ENCODE measurements at regions not wholly inside any gene's neighbourhood (a gene's known extent, or its start where the extent isn't known, plus 50 kb on each side); places are given as distances from the start of the nearest gene placed in this dataset.

- no peak for DNase-seq
Measured at GRCh38 chrX:39726771-39727170, 371.0 kb downstream of the BCOR start.

DNA sequence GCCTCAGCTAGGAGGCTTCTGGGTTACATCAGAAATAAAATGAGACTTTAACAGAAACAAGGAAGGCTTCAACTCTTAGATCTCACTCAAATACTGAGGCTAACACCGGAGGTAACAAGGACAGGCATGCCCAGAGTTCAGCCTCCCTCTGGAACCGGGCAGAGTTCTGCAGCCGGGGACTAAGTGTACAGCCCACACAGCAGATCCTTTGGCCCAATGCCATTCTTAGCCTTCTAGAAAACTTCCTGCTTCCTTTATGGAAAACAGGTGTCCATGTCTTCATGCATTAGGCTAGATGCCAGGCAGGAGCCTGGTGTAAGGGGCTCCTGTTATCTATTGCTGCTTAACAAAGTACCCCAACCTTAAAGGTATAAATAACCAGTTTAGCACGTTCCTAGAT lies 369.7 kb downstream of the BCOR start:
- DNase-seq, result no peak

GRCh38 chrX:39728852-39729598 lies 368.7 kb downstream of the BCOR start:
- DNase-seq, result no peak

GRCh38 chrX:39729981-39730661 lies 367.6 kb downstream of the BCOR start:
- peak; percentile 48 for DNase-seq

DNA sequence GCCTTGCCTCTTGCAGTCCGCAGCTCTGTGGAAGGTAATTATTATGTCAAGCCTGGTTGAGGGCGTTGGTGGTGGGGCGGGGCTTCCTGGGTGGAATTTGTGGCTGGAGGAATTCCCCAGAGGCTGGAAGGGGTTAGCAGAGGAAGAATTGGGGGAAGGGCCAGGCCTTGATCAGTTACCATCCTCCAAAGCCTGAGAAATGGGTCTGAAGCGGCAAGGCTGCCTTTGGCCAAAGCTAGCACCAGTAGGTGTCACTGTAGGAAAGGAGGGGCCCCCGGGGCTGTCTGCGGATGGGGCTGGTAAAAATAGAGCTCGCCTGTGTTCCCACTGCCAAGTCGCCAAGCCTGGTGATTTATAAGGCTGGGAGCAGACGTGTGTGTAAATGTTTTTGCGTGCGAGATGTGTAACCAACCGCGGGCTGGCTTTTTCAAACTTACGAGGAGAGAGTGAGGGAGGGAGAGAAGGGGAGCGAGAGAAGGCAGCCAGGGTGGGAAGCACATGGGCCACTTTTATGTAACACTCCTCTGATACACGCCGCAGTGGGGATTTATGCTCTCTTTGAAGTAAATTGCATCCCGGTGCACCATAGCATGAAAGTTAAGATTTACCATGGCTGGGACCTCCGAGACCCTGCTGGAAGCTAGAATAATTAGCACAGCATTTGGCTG lies 367.0 kb downstream of the BCOR start:
- peak; percentile 54 for DNase-seq

DNA sequence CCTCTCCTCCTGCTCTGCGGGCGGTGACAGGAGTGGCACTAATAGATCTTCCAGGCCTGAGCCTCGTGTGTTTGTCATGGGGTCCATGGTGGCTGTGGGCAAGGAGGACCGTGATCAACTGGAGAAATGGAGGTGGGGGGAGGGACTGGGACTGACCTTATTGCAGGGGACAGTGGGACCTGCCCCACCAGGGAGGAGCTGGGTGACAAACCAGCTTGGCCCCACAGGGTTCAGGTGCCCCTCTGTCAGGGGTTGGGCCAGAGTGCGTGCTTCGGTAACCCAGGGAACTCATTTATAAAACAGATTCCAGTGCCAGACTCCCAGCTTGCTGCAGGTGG lies 366.5 kb downstream of the BCOR start:
- DNase-seq, result no peak

DNA sequence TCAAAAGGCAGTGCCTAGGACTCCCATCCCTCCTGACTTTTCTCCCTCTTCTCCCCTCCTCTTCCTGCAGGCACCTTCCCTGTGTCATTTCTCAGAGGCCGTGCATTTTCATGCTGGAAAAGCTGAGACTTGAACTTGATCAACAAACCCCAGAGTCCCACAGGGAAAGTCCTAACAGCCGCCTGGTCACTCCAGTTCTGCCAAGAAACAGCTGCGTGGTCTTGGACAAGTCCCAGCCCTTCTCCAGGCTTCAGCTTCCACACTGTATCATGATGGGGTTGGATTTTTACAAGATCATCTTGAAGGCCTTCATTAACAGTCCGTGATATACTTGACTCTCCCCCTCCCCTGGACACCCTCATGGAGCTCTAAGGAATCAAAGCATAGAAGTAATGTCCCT lies 366.0 kb downstream of the BCOR start:
- DNase-seq, result peak; percentile 22

- DNase-seq, result no peak
Measured at GRCh38 chrX:39733745-39734144, 364.0 kb downstream of the BCOR start.

GRCh38 chrX:39734174-39734776 lies 363.5 kb downstream of the BCOR start:
- DNase-seq, result no peak

DNA sequence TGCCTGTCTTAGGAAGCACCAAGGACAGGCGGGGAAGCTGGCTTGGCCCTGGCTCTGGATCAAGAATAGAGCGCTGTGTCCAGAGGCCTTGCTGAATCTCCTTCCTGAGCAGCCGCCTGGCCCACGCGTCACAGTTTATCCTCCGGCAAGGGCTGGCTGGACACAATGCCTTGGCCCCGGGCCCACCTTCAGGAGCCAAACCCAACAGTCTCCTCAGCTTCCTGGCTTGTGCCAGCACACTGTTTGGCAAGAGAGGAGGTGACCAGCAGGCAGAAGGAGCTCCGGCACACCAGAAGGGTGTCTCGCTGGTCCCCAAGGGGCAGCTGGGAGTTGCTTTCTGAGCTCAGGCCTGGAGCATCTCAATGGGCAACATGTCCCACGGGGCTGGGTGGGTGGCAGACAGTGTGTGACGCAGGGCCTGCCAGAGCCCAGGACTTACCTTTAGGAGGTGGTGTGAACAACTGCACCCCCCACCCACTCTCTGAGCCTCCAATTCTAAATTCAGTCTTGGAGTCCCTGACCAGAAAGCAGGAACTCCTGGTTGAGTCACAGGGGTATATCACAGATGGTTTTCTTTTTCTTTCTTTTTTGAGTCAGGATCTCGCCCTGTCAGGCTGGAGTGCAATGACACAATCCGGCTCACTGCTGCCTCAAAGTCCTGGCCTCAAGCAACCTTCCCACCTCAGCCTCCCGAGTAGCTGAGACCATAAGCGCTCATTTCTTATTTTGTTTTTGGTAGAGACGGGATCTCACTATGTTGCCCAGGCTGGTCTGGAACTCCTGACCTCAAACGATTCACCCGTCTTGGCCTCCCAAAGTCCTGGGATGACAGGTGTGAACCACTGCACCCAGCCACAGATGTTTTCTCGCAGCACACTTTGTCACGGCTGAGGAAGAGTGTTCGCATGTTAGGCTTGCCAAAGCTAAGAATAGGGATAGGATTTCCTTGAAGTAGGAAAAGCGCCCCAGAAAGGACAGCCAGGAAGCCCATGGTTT lies 361.2 kb downstream of the BCOR start:
- DNase-seq, result peak; percentile 66

DNA sequence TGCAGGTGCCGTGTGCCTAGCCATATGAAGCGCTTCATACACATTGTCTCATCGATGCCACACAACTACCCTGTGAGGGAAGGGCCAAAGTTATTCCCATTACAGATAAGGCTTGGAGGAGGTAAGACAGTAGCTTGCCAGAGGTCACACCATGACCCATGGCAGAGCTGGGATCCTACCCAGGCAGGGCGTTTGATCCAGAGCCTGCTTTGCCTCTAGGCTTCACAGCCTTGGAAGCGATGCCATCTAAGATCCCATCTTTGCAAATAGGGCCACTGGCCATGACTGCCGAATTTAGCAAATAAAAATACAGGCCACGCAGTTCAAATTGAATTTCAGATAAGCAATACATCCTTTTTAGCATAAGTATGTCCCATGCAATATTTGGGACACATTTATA lies 358.2 kb downstream of the BCOR start:
- no peak for DNase-seq

GRCh38 chrX:39740078-39740477 lies 357.7 kb downstream of the BCOR start:
- no peak for DNase-seq

- DNase-seq, result no peak
Measured at GRCh38 chrX:39741904-39742303, 355.9 kb downstream of the BCOR start.

DNA sequence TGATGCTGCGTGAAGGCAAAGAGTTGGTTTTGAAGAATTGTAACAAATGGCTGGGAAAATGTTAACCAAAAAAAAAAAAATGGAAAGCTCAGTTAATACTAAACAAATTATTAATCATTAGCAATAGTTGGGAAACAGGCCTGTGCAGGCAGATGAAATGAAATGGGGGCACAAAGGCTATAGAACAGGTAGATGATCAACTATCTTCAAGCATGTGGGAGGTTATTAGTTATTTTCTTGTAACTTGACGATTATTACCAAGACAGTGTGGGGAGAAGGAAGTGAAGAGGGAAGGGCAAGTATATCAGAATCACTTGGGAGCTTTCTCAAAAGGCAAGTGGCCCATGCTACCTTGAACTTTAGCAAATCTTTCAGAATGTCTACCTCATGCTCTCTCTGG lies 351.9 kb downstream of the BCOR start:
- DNase-seq, result no peak

GRCh38 chrX:39749135-39749534 lies 348.6 kb downstream of the BCOR start:
- no peak for DNase-seq

DNA sequence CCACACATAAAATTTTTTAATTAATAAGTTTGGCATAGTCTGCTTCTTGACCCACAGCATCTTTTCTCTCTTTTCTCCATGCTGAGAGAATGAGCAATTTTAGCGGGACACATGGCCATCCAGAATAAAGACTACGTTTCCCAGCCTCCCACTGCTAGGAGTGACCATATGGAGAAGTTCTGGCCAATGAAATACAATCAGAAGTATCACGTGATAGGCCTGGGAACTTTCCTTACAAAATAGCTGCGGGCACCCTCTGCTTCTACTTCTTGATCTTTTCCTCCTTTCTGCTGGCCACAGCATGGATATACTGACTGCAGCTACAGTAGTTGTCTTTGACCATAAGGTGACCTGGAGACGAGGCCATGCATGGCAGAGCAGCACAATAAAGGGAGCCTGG lies 348.0 kb downstream of the BCOR start:
- DNase-seq, result no peak

DNA sequence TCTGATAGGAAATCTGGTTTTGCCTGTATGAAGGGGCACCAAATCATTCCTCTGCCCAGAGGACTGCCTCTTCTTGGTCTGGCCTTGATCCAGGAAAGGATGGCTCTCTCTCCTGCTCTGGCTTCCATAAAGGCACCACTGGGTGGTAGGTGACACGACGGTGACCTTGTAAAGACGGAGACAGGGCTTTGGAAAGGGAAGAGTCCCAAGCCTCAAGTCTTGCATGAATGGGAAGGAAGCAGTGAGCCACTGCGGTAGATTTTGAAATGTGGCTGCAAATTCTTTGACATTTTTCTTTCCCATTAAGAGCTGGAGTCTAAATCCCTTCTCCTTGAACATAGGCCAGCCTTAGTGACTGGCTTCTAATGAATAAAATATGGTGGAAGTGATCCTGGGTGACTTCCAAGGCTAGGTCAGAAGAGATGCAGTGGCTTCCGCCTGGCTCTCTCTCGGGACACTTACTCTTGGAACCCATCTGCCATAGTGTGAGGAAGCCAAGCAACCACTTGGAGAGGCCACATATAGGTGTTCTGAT lies 347.4 kb downstream of the BCOR start:
- DNase-seq, result no peak

- DNase-seq, result no peak
Measured at GRCh38 chrX:39750848-39751247, 346.9 kb downstream of the BCOR start.

DNA sequence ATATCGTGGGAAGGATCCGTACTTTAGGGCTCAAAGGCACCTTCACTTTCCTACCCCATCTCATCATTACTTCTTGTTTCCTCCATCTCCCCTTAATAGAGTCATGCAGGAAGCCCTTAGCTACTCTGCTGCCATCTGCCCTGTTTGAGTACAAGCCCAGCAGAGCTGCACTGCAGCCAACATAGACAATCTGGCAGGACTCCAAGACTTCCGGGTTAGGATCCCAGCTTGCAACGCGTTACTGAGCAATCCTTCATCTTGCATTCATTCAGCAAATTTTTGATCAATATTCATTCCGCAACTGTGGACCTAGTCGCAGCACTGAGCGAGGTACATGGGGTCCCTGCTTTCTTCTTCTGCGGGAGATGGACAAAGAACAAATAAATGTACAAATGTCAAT lies 344.9 kb downstream of the BCOR start:
- peak; percentile 85 for DNase-seq

GRCh38 chrX:39753293-39753996 lies 344.3 kb downstream of the BCOR start:
- no peak for DNase-seq

Measured in NCI-H446 treated with DMSO at 0.1 percent for 48 hours (cell line).